Astrocyte of the cerebellum (primary cell): ENCODE measurements at regions not wholly inside any gene's neighbourhood (a gene's known extent, or its start where the extent isn't known, plus 50 kb on each side); places are given as distances from the start of the nearest gene placed in this dataset.

ENCODE experiments used
- DNase-seq: peaks from one replicate; pipeline ENCODE4 v3.0.0-alpha.2; 2011; ENCODE audit warnings: low read depth
- H3K4me3 ChIP-seq: 2 replicates; pipeline ENCODE4 v1.5.1; 2011; ENCODE audit warnings: mild to moderate bottlenecking, low read depth, low read length, moderate library complexity
- CTCF ChIP-seq: IDR thresholded peaks from 2 replicates; pipeline ENCODE4 v1.5.1; 2012; ENCODE audit warnings: low read length, low read depth, moderate library complexity, mild to moderate bottlenecking; ENCODE audit errors: missing control alignments
- in situ Hi-C: cut with HindIII; loops from 2 replicates; pipeline ENCODE4 v1.10.0; 2017; ENCODE audit warnings: low sequenced_read_pairs

- in situ Hi-C loops: loop anchor here (5.0 kb wide), 1 partner anchor 33 kb away; no protein-coding TSS in a partner anchor
- no peak overlapping the region for H3K4me3 ChIP-seq
- TF ChIP-seq CTCF: no peak
- no peak for DNase-seq
Measured at GRCh38 chr3:194809382-194809781, 123.7 kb downstream of the FAM43A start.

GRCh38 chr3:194810076-194810475 is 124.4 kb downstream of the FAM43A start:
- no peak overlapping the region for H3K4me3 ChIP-seq
- no peak for DNase-seq
- no peak for TF ChIP-seq CTCF
- in situ Hi-C loops: no loop called here

- no peak for DNase-seq
- no peak overlapping the region for H3K4me3 ChIP-seq
- in situ Hi-C loops: no loop called here
- TF ChIP-seq CTCF: no peak
Measured at GRCh38 chr3:194811118-194811517, 125.4 kb downstream of the FAM43A start.

GRCh38 chr3:194812176-194812575 is 126.5 kb downstream of the FAM43A start:
- no peak for TF ChIP-seq CTCF
- no peak for DNase-seq

GRCh38 chr3:194814878-194815357 is 129.2 kb downstream of the FAM43A start:
- TF ChIP-seq CTCF: no peak
- DNase-seq: no peak
- in situ Hi-C loops: no loop called here
- no peak overlapping the region for H3K4me3 ChIP-seq

More at GRCh38 chr3:194812176-194812575, 126.5 kb downstream of the FAM43A start:
- no peak overlapping the region for H3K4me3 ChIP-seq
- in situ Hi-C loops: no loop called here

GRCh38 chr3:194816748-194817591 is 131.3 kb downstream of the FAM43A start:
- H3K4me3 ChIP-seq: no peak overlapping the region
- DNase-seq: no peak
- in situ Hi-C loops: no loop called here
- no peak for TF ChIP-seq CTCF
